Right atrium auricular region (tissue), 2 donors: ENCODE measurements at regions not wholly inside any gene's neighbourhood (a gene's known extent, or its start where the extent isn't known, plus 50 kb on each side); places are given as distances from the start of the nearest gene placed in this dataset.

ENCODE experiments used
- DNase-seq: peaks from one replicate; pipeline ENCODE4 v3.0.0-alpha.2; 2019; ENCODE audit warnings: low spot score
- H3K27ac ChIP-seq, 2 donors: fragments of 200-600 bp; sonication (generic); 1 replicate in 1 of 2; 2 replicates in 1 of 2; pipeline ENCODE4 v1.5.1; 2016 to 2019
- H3K27me3 ChIP-seq, 2 donors: fragments of 200-600 bp; sonication (generic); one replicate each; pipeline versions ENCODE4 v1.5.1 to v1.6.0; 2017 to 2019
- H3K36me3 ChIP-seq: fragments of 200-600 bp; sonication (generic); one replicate; pipeline ENCODE4 v1.5.1; 2016
- H3K4me1 ChIP-seq, 2 donors: fragments of 200-600 bp; sonication (generic); one replicate each; pipeline versions ENCODE4 v1.5.1 to v1.6.0; 2017 to 2019
- H3K4me3 ChIP-seq, 2 donors: fragments of 200-600 bp; sonication (generic); 1 replicate in 1 of 2; 2 replicates in 1 of 2; pipeline ENCODE4 v1.5.1; 2017 to 2019; ENCODE audit warnings: mild to moderate bottlenecking in 1 of 2, moderate library complexity in 1 of 2
- H3K9me3 ChIP-seq, 2 donors: fragments of 200-600 bp; sonication (generic); one replicate each; pipeline ENCODE4 v1.5.1; 2019
- TF ChIP-seq, protein P1 (sequence below), 2 donors: fragments of 200-600 bp; sonication (generic); IDR thresholded peaks; one replicate each; pipeline ENCODE4 v1.5.1; 2019; ENCODE audit warnings: antibody characterized with exemption in 2 of 2

DNA sequence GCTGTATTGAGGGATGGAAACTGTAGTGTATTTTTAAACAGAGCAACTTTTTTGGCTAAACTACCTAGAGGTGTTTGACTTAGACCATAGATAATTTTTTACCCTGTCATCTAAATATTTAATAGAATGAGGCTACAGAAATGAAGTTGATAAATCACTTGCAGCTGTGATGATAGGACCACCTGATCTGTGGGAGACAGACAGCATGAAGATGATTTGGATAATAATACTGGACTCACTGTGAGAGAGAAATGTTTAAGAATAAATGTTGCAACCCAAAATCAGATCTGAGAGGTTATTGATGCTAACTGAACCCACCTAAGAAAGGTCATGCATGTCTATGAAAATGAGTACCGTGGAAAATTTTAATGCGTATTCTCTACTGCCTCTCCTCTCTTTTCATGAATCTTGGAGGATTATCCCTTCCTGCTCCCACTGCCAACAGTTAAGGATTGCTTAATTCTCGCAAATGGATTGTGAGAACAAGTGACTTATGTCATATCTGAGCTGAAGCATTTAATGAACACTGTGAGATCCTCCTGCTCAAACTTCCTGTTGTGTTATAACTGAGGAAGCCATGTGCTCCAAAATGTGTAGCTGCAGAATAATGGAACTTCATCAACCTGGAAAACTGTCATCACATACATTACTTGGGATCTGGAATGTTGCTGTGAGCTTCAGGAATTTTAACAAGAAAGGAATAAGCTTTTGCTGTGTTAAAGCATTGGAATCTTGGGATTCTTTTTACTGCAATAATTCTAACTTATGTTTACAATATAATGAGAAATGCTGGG, 617.9 kb upstream of the CDH18 start:
- no peaks in the 10 kb centered on the region for H3K27me3 ChIP-seq
- H3K36me3 ChIP-seq = no peaks in the 10 kb centered on the region
- no peak for DNase-seq
- no peak overlapping the region for H3K4me3 ChIP-seq
- H3K27ac ChIP-seq = no peak overlapping the region
- TF ChIP-seq, protein P1, sequence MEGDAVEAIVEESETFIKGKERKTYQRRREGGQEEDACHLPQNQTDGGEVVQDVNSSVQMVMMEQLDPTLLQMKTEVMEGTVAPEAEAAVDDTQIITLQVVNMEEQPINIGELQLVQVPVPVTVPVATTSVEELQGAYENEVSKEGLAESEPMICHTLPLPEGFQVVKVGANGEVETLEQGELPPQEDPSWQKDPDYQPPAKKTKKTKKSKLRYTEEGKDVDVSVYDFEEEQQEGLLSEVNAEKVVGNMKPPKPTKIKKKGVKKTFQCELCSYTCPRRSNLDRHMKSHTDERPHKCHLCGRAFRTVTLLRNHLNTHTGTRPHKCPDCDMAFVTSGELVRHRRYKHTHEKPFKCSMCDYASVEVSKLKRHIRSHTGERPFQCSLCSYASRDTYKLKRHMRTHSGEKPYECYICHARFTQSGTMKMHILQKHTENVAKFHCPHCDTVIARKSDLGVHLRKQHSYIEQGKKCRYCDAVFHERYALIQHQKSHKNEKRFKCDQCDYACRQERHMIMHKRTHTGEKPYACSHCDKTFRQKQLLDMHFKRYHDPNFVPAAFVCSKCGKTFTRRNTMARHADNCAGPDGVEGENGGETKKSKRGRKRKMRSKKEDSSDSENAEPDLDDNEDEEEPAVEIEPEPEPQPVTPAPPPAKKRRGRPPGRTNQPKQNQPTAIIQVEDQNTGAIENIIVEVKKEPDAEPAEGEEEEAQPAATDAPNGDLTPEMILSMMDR (IDR thresholded peaks at IDR 0.05) = no peak
- no peaks in the 10 kb centered on the region for H3K9me3 ChIP-seq
- H3K4me1 ChIP-seq = no peaks in the 10 kb centered on the region

DNA sequence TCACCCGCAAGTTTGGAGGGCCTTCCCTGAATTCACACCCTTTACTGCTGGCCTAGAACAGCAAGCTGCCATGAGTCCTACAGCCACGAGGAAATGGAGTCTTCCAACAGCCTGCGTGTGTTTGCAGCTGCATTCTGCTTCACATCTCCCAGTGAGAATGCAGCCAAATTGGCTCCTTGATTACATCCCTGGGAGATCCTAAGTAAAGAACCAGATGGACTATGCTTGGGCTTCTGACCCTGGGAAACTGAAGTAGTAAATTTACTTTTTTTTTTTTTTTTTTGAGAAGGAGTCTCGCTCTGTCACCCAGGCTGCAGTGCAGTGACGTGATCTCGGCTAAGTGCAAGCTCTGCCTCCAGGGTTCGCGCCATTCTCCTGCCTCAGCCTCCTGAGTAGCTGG, 617.0 kb upstream of the CDH18 start:
- Histone ChIP-seq H3K9me3 (no peaks in the 10 kb centered on the region), H3K4me1 (no peaks in the 10 kb centered on the region), H3K27me3 (no peaks in the 10 kb centered on the region), H3K4me3 (no peak overlapping the region), H3K27ac (no peak overlapping the region), H3K36me3 (no peaks in the 10 kb centered on the region)
- TF ChIP-seq, protein P1 (IDR thresholded peaks at IDR 0.05) = no peak
- DNase-seq = no peak

DNA sequence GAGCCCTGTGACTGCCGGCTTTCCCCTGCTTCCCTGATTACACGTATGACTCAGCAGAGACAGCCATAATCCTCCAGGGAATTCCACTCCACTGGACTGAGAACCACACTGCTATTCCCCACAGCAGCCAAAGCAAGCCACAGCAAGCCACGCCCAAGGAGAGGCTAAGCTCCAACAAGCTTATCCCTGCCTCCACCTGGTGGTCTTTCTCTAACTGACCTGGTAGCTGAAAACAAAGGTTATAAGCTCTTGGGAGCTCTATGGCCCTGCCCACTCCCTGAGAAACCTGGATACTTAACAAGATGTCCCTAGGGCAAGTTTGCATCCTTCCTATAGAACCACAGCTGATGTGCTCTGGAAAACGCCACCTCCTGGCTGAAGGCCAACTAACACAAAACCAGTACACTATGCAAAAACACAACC, 613.7 kb upstream of the CDH18 start:
- no peak overlapping the region for H3K27ac ChIP-seq
- H3K36me3 ChIP-seq = no peaks in the 10 kb centered on the region
- no peak overlapping the region for H3K4me3 ChIP-seq
- no peak for DNase-seq
- no peaks in the 10 kb centered on the region for H3K4me1 ChIP-seq
- H3K9me3 ChIP-seq = no peaks in the 10 kb centered on the region
- no peaks in the 10 kb centered on the region for H3K27me3 ChIP-seq
- TF ChIP-seq, protein P1 (IDR thresholded peaks at IDR 0.05) = no peak

DNA sequence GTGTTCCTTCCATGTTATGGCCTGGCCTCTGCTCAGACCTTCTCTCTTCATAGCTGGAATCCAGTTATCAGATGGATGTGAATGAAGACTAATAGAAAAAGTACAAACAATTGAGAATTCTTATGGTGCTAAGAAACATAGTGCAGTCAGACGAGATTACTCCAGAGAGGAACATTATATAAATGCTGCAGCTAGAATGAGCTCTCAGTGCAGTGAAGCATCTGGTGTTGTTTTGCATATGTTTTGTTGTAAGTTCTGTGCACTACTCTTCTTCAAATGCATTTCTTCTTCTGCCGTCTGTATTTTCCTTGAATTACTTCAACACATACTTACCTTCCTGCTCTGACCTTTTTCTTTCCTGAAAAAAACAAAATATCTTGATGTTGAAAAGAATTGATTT, 602.4 kb upstream of the CDH18 start:
- Histone ChIP-seq H3K4me3 (no peak overlapping the region), H3K36me3 (no peaks in the 10 kb centered on the region), H3K27me3 (no peaks in the 10 kb centered on the region), H3K4me1 (no peaks in the 10 kb centered on the region), H3K9me3 (no peaks in the 10 kb centered on the region), H3K27ac (no peak overlapping the region)
- TF ChIP-seq, protein P1 (IDR thresholded peaks at IDR 0.05) = no peak
- no peak for DNase-seq

DNA sequence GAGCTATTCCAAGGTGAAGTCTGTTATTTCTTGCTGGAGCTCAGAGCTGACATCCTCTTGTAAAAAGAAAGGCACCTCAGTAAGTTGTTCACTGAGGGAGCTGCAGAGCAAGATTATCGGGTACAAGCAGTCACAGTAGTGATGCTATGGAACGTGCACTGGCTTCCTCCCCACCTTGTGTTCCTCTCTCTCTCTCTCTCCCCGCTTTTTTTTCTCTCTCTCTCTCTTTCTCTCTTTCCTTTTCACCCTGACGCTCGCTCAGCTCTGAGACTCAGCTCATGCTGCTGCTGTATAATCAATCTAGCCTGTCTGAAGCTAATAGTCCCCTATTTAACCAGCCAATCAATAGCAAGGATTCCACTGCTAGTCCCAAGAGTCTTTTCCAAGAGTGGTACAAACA, 587.6 kb upstream of the CDH18 start:
- H3K4me1 ChIP-seq = no peaks in the 10 kb centered on the region

More for the DNA sequence above, 587.6 kb upstream of the CDH18 start:
- H3K9me3 ChIP-seq = no peaks in the 10 kb centered on the region
- no peak overlapping the region for H3K4me3 ChIP-seq
- no peaks in the 10 kb centered on the region for H3K27me3 ChIP-seq
- no peaks in the 10 kb centered on the region for H3K36me3 ChIP-seq
- TF ChIP-seq, protein P1 (IDR thresholded peaks at IDR 0.05) = no peak
- no peak for DNase-seq
- no peak overlapping the region for H3K27ac ChIP-seq
